ENCODE measurements at regions not wholly inside any gene's neighbourhood (a gene's known extent, or its start where the extent isn't known, plus 50 kb on each side); places are given as distances from the start of the nearest gene placed in this dataset.

DNA sequence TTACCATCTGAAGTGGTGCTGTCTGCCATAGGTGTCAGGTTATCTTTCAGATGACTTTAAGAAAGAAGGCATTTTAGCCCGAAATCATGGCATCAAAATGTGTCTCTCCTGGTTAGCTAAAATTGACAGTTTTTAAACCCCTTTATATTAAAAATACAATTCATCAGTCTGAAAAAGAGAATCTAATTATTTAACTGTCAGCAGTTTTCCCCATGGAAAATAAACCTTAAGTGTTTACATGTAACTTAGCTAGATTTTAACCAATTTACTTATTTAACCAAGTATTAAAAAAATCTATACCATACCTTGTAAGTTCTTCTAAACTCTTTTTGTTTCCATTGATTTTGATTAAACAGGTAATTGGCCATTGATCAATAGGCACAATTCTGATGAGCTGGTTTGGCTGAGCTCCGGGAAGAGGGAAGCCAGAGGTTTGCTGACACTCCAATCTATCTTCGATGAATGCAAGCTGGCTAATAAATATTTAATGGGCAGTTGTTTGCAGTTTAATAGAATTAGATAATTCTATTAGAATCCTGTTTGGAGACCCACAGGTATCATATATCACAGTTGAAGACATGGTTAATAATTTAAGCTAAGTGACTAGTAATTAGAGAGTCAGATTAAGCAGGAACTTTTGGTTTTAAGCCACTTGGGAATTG is 114.0 kb downstream of the MAT2B start:
- no peaks in the 10 kb centered on the region for H3K9me3 ChIP-seq (ENCODE audit: low read length)
- CTCF ChIA-PET (ENCODE audit: unreplicated experiment): no interaction called here
- TF ChIP-seq, protein P1, sequence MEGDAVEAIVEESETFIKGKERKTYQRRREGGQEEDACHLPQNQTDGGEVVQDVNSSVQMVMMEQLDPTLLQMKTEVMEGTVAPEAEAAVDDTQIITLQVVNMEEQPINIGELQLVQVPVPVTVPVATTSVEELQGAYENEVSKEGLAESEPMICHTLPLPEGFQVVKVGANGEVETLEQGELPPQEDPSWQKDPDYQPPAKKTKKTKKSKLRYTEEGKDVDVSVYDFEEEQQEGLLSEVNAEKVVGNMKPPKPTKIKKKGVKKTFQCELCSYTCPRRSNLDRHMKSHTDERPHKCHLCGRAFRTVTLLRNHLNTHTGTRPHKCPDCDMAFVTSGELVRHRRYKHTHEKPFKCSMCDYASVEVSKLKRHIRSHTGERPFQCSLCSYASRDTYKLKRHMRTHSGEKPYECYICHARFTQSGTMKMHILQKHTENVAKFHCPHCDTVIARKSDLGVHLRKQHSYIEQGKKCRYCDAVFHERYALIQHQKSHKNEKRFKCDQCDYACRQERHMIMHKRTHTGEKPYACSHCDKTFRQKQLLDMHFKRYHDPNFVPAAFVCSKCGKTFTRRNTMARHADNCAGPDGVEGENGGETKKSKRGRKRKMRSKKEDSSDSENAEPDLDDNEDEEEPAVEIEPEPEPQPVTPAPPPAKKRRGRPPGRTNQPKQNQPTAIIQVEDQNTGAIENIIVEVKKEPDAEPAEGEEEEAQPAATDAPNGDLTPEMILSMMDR (conservative IDR thresholded peaks at IDR 0.05; ENCODE audit: low read length): no peak
- no peak for TF ChIP-seq EZH2phosphoT487 (IDR thresholded peaks at IDR 0.05; ENCODE audit: borderline replicate concordance, low read depth, low read length)
- H3K9me2 ChIP-seq (ENCODE audit: insufficient read depth, low read length): no peaks in the 10 kb centered on the region
- H3K4me2 ChIP-seq (ENCODE audit: low read length): no peak overlapping the region
- BruUV-seq (replicated peaks): no TSS peak
- no peaks in the 10 kb centered on the region for H3K4me1 ChIP-seq (ENCODE audit: insufficient read depth, low read length, poor library complexity, severe bottlenecking)
- no peak for DNase-seq (ENCODE audit: low spot score)
- POLR2A ChIA-PET: interaction anchor here (0.6 kb wide), 1 partner anchor 17 kb away, joined by 3 read pairs; no protein-coding TSS in a partner anchor
- no peaks in the 10 kb centered on the region for H3K36me3 ChIP-seq (ENCODE audit: insufficient read depth, low read length)
- no peaks in the 10 kb centered on the region for H3K79me2 ChIP-seq (ENCODE audit: insufficient read depth, low read depth, low read length)
- H3K27ac ChIP-seq (ENCODE audit: low read depth, low read length, poor library complexity, severe bottlenecking): no peak overlapping the region
- intact Hi-C loops (cut with micrococcal nuclease; ENCODE audit: unreplicated experiment): no loop called here
- no peak overlapping the region for H3K4me3 ChIP-seq (ENCODE audit: low read depth, low read length, poor library complexity, severe bottlenecking)
- no peaks in the 10 kb centered on the region for H4K20me1 ChIP-seq (ENCODE audit: insufficient read depth, low read length)
- no peak overlapping the region for H2AFZ ChIP-seq (ENCODE audit: low read length)

DNA sequence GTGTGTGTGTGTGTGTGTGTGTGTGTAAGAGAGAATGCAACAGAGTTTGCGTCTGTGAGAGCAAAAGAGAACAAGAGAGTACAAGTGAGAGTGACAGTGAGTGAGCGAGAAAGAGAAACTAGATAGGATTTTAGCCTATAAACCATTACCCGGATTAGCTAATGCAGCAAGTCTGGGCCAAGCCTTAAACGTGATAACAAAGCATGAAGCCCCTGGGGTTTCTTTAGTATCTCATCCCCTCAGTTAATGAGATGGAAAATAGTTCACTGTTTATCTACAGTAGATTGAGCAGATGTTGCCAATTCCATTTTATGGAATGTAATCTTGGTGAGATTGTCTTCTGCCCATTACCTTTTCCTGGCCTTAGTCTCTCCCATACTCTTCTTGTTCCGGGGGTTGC is 114.5 kb downstream of the MAT2B start:
- Histone ChIP-seq H3K9me2 (ENCODE audit: insufficient read depth, low read length) (no peaks in the 10 kb centered on the region), H2AFZ (ENCODE audit: low read length) (no peak overlapping the region), H3K4me1 (ENCODE audit: insufficient read depth, low read length, poor library complexity, severe bottlenecking) (no peaks in the 10 kb centered on the region), H3K36me3 (ENCODE audit: insufficient read depth, low read length) (no peaks in the 10 kb centered on the region), H3K9me3 (ENCODE audit: low read length) (no peaks in the 10 kb centered on the region), H3K79me2 (ENCODE audit: insufficient read depth, low read depth, low read length) (no peaks in the 10 kb centered on the region), H3K4me3 (ENCODE audit: low read depth, low read length, poor library complexity, severe bottlenecking) (no peak overlapping the region), H3K27ac (ENCODE audit: low read depth, low read length, poor library complexity, severe bottlenecking) (no peak overlapping the region), H3K4me2 (ENCODE audit: low read length) (no peak overlapping the region), H4K20me1 (ENCODE audit: insufficient read depth, low read length) (no peaks in the 10 kb centered on the region)
- ChIA-PET POLR2A (interaction anchor here (0.6 kb wide), 1 partner anchor 17 kb away, joined by 3 read pairs; no protein-coding TSS in a partner anchor), CTCF (ENCODE audit: unreplicated experiment) (no interaction called here)
- DNase-seq (ENCODE audit: low spot score): no peak
- no peak for TF ChIP-seq EZH2phosphoT487 (IDR thresholded peaks at IDR 0.05; ENCODE audit: borderline replicate concordance, low read depth, low read length)
- TF ChIP-seq, protein P1 (conservative IDR thresholded peaks at IDR 0.05; ENCODE audit: low read length): no peak
- BruUV-seq (replicated peaks): no TSS peak
- intact Hi-C loops (cut with micrococcal nuclease; ENCODE audit: unreplicated experiment): no loop called here

DNA sequence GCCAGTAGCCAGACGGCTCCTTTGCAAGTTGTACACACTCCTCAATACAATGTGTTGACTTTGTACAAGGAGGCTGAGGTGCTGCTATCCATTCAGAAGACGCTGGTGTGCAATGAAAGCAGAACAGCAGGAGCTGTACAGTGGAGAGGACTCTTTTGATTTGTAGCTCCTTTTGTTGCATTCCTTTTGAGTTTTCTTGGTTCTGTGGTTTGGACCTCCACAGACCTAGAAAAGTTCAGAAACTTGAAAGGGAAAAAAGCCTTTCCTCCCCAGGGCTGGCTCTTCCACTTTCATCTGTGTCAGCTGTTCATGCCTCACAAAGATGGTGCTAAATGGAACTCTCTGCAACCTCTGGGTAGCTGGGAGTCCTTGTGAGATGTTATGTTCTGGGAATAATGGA is 117.4 kb downstream of the MAT2B start:
- Histone ChIP-seq H3K4me2 (ENCODE audit: low read length) (no peak overlapping the region), H3K36me3 (ENCODE audit: insufficient read depth, low read length) (no peaks in the 10 kb centered on the region), H3K9me2 (ENCODE audit: insufficient read depth, low read length) (no peaks in the 10 kb centered on the region), H2AFZ (ENCODE audit: low read length) (no peak overlapping the region), H3K79me2 (ENCODE audit: insufficient read depth, low read depth, low read length) (no peaks in the 10 kb centered on the region), H4K20me1 (ENCODE audit: insufficient read depth, low read length) (no peaks in the 10 kb centered on the region), H3K4me3 (ENCODE audit: low read depth, low read length, poor library complexity, severe bottlenecking) (no peak overlapping the region), H3K4me1 (ENCODE audit: insufficient read depth, low read length, poor library complexity, severe bottlenecking) (no peaks in the 10 kb centered on the region), H3K27ac (ENCODE audit: low read depth, low read length, poor library complexity, severe bottlenecking) (no peak overlapping the region), H3K9me3 (ENCODE audit: low read length) (no peaks in the 10 kb centered on the region)
- ChIA-PET CTCF (ENCODE audit: unreplicated experiment) (interaction anchor here (0.6 kb wide), 1 partner anchor 10 kb away, joined by 3 read pairs; no protein-coding TSS in a partner anchor), POLR2A (interaction anchor here (0.6 to 1.0 kb wide), 2 partner anchors 11 to 54 kb away, joined by 3 to 4 read pairs; no protein-coding TSS in a partner anchor)
- TF ChIP-seq EZH2phosphoT487 (IDR thresholded peaks at IDR 0.05; ENCODE audit: borderline replicate concordance, low read depth, low read length): no peak
- TF ChIP-seq, protein P1 (conservative IDR thresholded peaks at IDR 0.05; ENCODE audit: low read length): no peak
- no TSS peak for BruUV-seq (replicated peaks)
- no peak for DNase-seq (ENCODE audit: low spot score)
- intact Hi-C loops (cut with micrococcal nuclease; ENCODE audit: unreplicated experiment): no loop called here
